K562 (cell line): ENCODE measurements at regions not wholly inside any gene's neighbourhood (a gene's known extent, or its start where the extent isn't known, plus 50 kb on each side); places are given as distances from the start of the nearest gene placed in this dataset.

Experiments used
- ATAC-seq: fragments of 200-7000 bp; cut with Tn5 transposase; 3 replicates; pipeline ENCODE4 v1.9.1; 2020; ENCODE audit warnings: moderate library complexity
- BruUV-seq: library from RNA; stranded (reverse); fragments of 400-500 nt; replicated peaks from 2 replicates; lab custom pipeline; 2021; lab: Mats Ljungman, UMichigan
- CTCF ChIA-PET: fragments of 300-600 bp; formaldehyde crosslinking; extraction: SDS; loops from one replicate; lab custom pipeline; 2021; ENCODE audit warnings: low intra/inter-chr PET ratio; lab: Yijun Ruan, JAX
- POLR2A ChIA-PET: fragments of 300-600, 350-650 bp; sonication (Branson Sonifier 250); formaldehyde crosslinking; extraction: SDS; loops from one replicate; lab custom pipeline; 2021; ENCODE audit warnings: antibody characterized with exemption, inconsistent platforms; lab: Yijun Ruan, JAX
- DNase-seq, 4 experiments: peaks; one replicate each; pipeline versions ENCODE4 v3.0.0 to v3.0.0-alpha.2; 2011 to 2018; ENCODE audit warnings: low spot score in 3 of 4, mixed read lengths in 3 of 4; ENCODE audit errors: extremely low read depth in 1 of 4
- FAIRE-seq: peaks from 2 replicates; lab custom pipeline; 2011; peaks lifted over from hg19 to GRCh38; lab: Jason Lieb, UNC
- H2AFZ ChIP-seq: 2 replicates; pipeline ENCODE4 v1.6.0; 2011; ENCODE audit warnings: low read depth, low read length, control low read depth, inconsistent platforms
- H3K27ac ChIP-seq: fragments of 200-600 bp; 3 replicates; pipeline ENCODE4 v1.8.0; 2011; ENCODE audit warnings: low read depth, mild to moderate bottlenecking, control low read depth, inconsistent platforms, low read length, moderate library complexity, mixed read lengths; ENCODE audit errors: extremely low read depth
- H3K27me3 ChIP-seq, 2 experiments: fragments of 300-600 bp in 1 of 2; 2 replicates in 1 of 2; 3 replicates in 1 of 2; pipeline versions ENCODE4 v1.6.0 to v1.8.0; 2011; ENCODE audit warnings: inconsistent platforms in 2 of 2, low read length in 2 of 2, mild to moderate bottlenecking in 1 of 2, mixed read lengths in 1 of 2, moderate library complexity in 1 of 2; ENCODE audit not compliant: control insufficient read depth in 2 of 2, insufficient read depth in 2 of 2
- H3K36me3 ChIP-seq: fragments of 300-600 bp; 3 replicates; pipeline ENCODE4 v1.8.0; 2011; ENCODE audit warnings: mild to moderate bottlenecking, low read length, inconsistent platforms; ENCODE audit not compliant: control insufficient read depth, insufficient read depth
- H3K4me1 ChIP-seq, 2 experiments: fragments of 200-600 bp in 1 of 2; replicated peaks in 1 of 2; 2 replicates in 1 of 2; 3 replicates in 1 of 2; pipeline versions ENCODE4 v1.5.1 to v1.8.0; 2011; ENCODE audit warnings: inconsistent platforms in 2 of 2, low read length in 2 of 2, mild to moderate bottlenecking in 1 of 2, mixed read lengths in 1 of 2, moderate library complexity in 1 of 2; ENCODE audit not compliant: control insufficient read depth in 2 of 2, insufficient read depth in 2 of 2
- H3K4me2 ChIP-seq: 2 replicates; pipeline ENCODE4 v1.6.1; 2011; ENCODE audit warnings: low read length, control low read depth, inconsistent platforms, mixed read lengths; ENCODE audit not compliant: insufficient read depth
- H3K4me3 ChIP-seq: fragments of 200-600 bp; sonication (generic), shearing (Covaris generic); 2 replicates; pipeline ENCODE4 v1.5.1; 2016; ENCODE audit warnings: control low read depth, inconsistent platforms
- H3K79me2 ChIP-seq: fragments of 200-600 bp; 3 replicates; pipeline ENCODE4 v1.8.0; 2011; ENCODE audit warnings: low read length, inconsistent platforms; ENCODE audit not compliant: control insufficient read depth, insufficient read depth
- H3K9ac ChIP-seq, 2 experiments: 2 replicates each; pipeline versions ENCODE4 v1.6.0 to v1.6.1; 2011; ENCODE audit warnings: low read depth in 2 of 2, low read length in 2 of 2, control low read depth in 1 of 2, inconsistent platforms in 1 of 2, mild to moderate bottlenecking in 1 of 2, mixed read lengths in 1 of 2; ENCODE audit not compliant: insufficient read depth in 1 of 2
- H3K9me1 ChIP-seq: one replicate; pipeline ENCODE4 v1.6.0; 2011; ENCODE audit warnings: inconsistent platforms, mild to moderate bottlenecking, low read length, moderate library complexity; ENCODE audit not compliant: control insufficient read depth, insufficient read depth
- H3K9me3 ChIP-seq: replicated peaks from 2 replicates; pipeline ENCODE4 v1.5.1; 2011; ENCODE audit warnings: low read depth, low read length, inconsistent platforms; ENCODE audit not compliant: control insufficient read depth, insufficient read depth
- H4K20me1 ChIP-seq: replicated peaks from 2 replicates; pipeline ENCODE4 v1.6.1; 2011; ENCODE audit warnings: low read length, inconsistent platforms, mixed read lengths; ENCODE audit not compliant: control insufficient read depth, insufficient read depth
- ADNP ChIP-seq: fragments of 200-800 bp; sonication (Bioruptor generic); IDR thresholded peaks from 2 replicates; pipeline ENCODE4 v1.6.1; 2016; ENCODE audit warnings: missing genetic modification characterization, missing compliant biosample characterization
- ATF7 ChIP-seq: fragments of 450-650 bp; IDR thresholded peaks from 2 replicates; pipeline ENCODE4 v1.7.1; 2014; ENCODE audit warnings: mild to moderate bottlenecking, moderate library complexity
- CBX3 ChIP-seq, 2 experiments: IDR thresholded peaks; 1 replicate in 1 of 2; 2 replicates in 1 of 2; pipeline ENCODE4 v1.6.1; 2012; ENCODE audit warnings: inconsistent platforms in 2 of 2, low read length in 2 of 2, borderline replicate concordance in 1 of 2, control low read depth in 1 of 2
- FIP1L1 ChIP-seq: fragments of 200-400 bp; formaldehyde crosslinking; IDR thresholded peaks from 2 replicates; pipeline ENCODE4 v1.6.1; 2018; ENCODE audit warnings: mild to moderate bottlenecking, low read depth, low read length; ENCODE audit not compliant: poor library complexity, severe bottlenecking
- LARP7 ChIP-seq: fragments of 450-650 bp; IDR thresholded peaks from 2 replicates; pipeline ENCODE4 v1.6.1; 2016
- MYBL2 ChIP-seq, 2 experiments: fragments of 450-650 bp in 1 of 2; sonication (generic) in 1 of 2; formaldehyde crosslinking in 1 of 2; IDR thresholded peaks; 2 replicates each; pipeline versions ENCODE4 v1.6.1 to v1.8.1; 2017 to 2022; ENCODE audit warnings: borderline replicate concordance in 1 of 2, inconsistent platforms in 1 of 2, low read depth in 1 of 2, mild to moderate bottlenecking in 1 of 2, missing genetic modification reagents in 1 of 2, moderate library complexity in 1 of 2
- NFATC3 ChIP-seq: fragments of 450-650 bp; IDR thresholded peaks from 2 replicates; pipeline ENCODE4 v1.6.1; 2017; ENCODE audit warnings: mild to moderate bottlenecking
- RAD51 ChIP-seq: fragments of 450-650 bp; IDR thresholded peaks from 2 replicates; pipeline ENCODE4 v1.7.1; 2016; ENCODE audit warnings: low read depth, mild to moderate bottlenecking, borderline replicate concordance
- RCOR1 ChIP-seq, 2 experiments: IDR thresholded peaks; 2 replicates each; pipeline ENCODE4 v1.6.1; 2012; ENCODE audit warnings: low read depth in 2 of 2, low read length in 2 of 2, borderline replicate concordance in 1 of 2, improper control_type of control experiment in 1 of 2
- RNF219 ChIP-seq: fragments of 250-450 bp; sonication (Bioruptor Pico); IDR thresholded peaks from 2 replicates; pipeline ENCODE4 v1.5.0; 2022; ENCODE audit warnings: mild to moderate bottlenecking
- SRSF1 ChIP-seq: fragments of 200-400 bp; formaldehyde crosslinking; IDR thresholded peaks from 2 replicates; pipeline ENCODE4 v1.6.1; 2017; ENCODE audit warnings: mild to moderate bottlenecking, low read depth, low read length, moderate library complexity
- TCF7 ChIP-seq: sonication (generic); IDR thresholded peaks from 2 replicates; pipeline ENCODE4 v1.6.1; 2016; ENCODE audit warnings: antibody characterized with exemption, borderline replicate concordance
- TEAD2 ChIP-seq: fragments of 450-650 bp; IDR thresholded peaks from 2 replicates; pipeline ENCODE4 v1.6.1; 2016; ENCODE audit warnings: missing genetic modification characterization, control low read depth, missing compliant biosample characterization
- THAP12 ChIP-seq: fragments of 250-450 bp; sonication (Bioruptor Pico); IDR thresholded peaks from 2 replicates; pipeline ENCODE4 v1.9.0; 2021; ENCODE audit warnings: mild to moderate bottlenecking, inconsistent platforms
- ZFP1 ChIP-seq: fragments of 450-650 bp; formaldehyde crosslinking; IDR thresholded peaks from 2 replicates; pipeline ENCODE4 v1.4.0; 2020; ENCODE audit warnings: mild to moderate bottlenecking, mixed read lengths
- ZNF436 ChIP-seq: fragments of 250-450, 450-650 bp; sonication (Bioruptor Pico); formaldehyde crosslinking; IDR thresholded peaks from 2 replicates; pipeline ENCODE4 v1.7.0; 2020; ENCODE audit warnings: mild to moderate bottlenecking
- ZNF699 ChIP-seq: fragments of 250-450 bp; sonication (Bioruptor Pico); IDR thresholded peaks from 2 replicates; pipeline ENCODE4 v1.8.0; 2021; ENCODE audit warnings: mild to moderate bottlenecking, moderate library complexity; ENCODE audit not compliant: insufficient replicate concordance
- ZNF76 ChIP-seq: fragments of 250-450 bp; sonication (Bioruptor Pico); IDR thresholded peaks from 2 replicates; pipeline ENCODE4 v1.4.0; 2020; ENCODE audit warnings: mild to moderate bottlenecking, moderate library complexity, borderline replicate concordance
- WGBS: fragments of 100-300 bp; shearing (Covaris generic); methylation state at CpG from one replicate; pipeline ENCODE4 v1.1.6; 2016; ENCODE audit warnings: low coverage, mixed read lengths; ENCODE audit not compliant: insufficient coverage; ENCODE audit errors: missing lambda C conversion rate; 5-methylcytosine and 5-hydroxymethylcytosine counted together
- in situ Hi-C: fragments of 300-500 bp; cut with MboI; formaldehyde crosslinking; loops from 4 replicates; pipeline ENCODE4 v1.15.0; 2018; ENCODE audit warnings: inconsistent platforms, mixed read lengths
- intact Hi-C: fragments of 100-400 bp; cut with micrococcal nuclease; formaldehyde crosslinking; loops from 2 replicates; pipeline ENCODE4 v1.14.2; 2022

DNA sequence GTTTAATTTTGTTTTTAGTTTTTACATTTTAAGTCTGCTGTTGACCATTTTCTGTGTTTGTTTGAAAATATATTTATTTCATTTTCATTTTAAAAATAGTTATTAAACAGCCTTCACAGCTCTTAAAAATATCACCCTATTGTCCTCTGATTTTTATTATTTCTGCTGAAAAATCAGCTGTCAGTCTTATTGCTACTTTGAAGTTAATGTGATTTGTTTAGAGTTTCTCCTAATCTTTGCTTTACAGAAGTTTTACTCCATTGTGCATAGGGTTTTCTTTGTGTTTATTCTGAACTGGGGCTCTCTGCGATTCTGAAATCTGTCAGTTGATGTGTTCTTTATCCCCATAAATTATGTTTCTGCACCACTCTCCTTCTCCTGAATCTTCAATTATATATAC is 486.3 kb downstream of the SOX5 start (continued):
- TF ChIP-seq CBX3 (IDR thresholded peaks at IDR 0.05; ENCODE audit: borderline replicate concordance in 1 of 2, low read length in 2 of 2) (peak in 1 of 2 experiments; percentile 78; a peak in 2 of 3 replicates), ATF7 (no peak), THAP12 (CRISPR knock-in tag) (no peak)

GRCh38 chr12:23464241-23464812 is 485.1 kb downstream of the SOX5 start:
- ATAC-seq (no peak), DNase-seq (no peak), FAIRE-seq (no peak)
- POLR2A ChIA-PET: no interaction called here
- Histone ChIP-seq H3K36me3 (no peaks in the 10 kb centered on the region), H3K4me2 (no peak overlapping the region), H3K9me3 (peaks cover 9% of the 10 kb centered on the region; the same call in 1 of the 2 replicates), H4K20me1 (no peaks in the 10 kb centered on the region), H2AFZ (no peak overlapping the region), H3K9me1 (no peaks in the 10 kb centered on the region), H3K9ac (no peak overlapping the region), H3K4me3 (no peak overlapping the region), H3K79me2 (0 out of 3 replicates have a peak, but pooled peaks cover 6% of the 10 kb centered on the region), H3K4me1 (no peaks in the 10 kb centered on the region), H3K27ac (no peak overlapping the region), H3K27me3 (no peaks in the 10 kb centered on the region)
- CTCF ChIA-PET: no interaction called here
- in situ Hi-C loops: no loop called here
- intact Hi-C loops: no loop called here
- no peak for TF ChIP-seq RNF219 (CRISPR knock-in tag)
- no peak for TF ChIP-seq SRSF1
- no peak for TF ChIP-seq ZNF699 (CRISPR knock-in tag)
- no peak for TF ChIP-seq MYBL2 (IDR thresholded peaks at IDR 0.05; ENCODE audit: low read depth)
- TF ChIP-seq MYBL2 (CRISPR knock-in tag; IDR thresholded peaks at IDR 0.05; ENCODE audit: borderline replicate concordance): no peak
- TF ChIP-seq TEAD2 (tag): no peak
- TF ChIP-seq RCOR1 (IDR thresholded peaks at IDR 0.05; ENCODE audit: borderline replicate concordance in 1 of 2, low read depth in 2 of 2, low read length in 2 of 2): no peak
- TF ChIP-seq ZNF76 (CRISPR knock-in tag): no peak
- TF ChIP-seq NFATC3: no peak
- TF ChIP-seq ZNF436 (CRISPR knock-in tag): no peak
- TF ChIP-seq TCF7: no peak
- no peak for TF ChIP-seq LARP7
- TF ChIP-seq ADNP (tag): no peak
- TF ChIP-seq ZFP1 (CRISPR knock-in tag): no peak
- TF ChIP-seq FIP1L1: no peak
- no peak for TF ChIP-seq RAD51
- WGBS: 56% methylated on average over 4 of the region's 4 CpGs
- no TSS peak for BruUV-seq
